ENCODE measurements at regions not wholly inside any gene's neighbourhood (a gene's known extent, or its start where the extent isn't known, plus 50 kb on each side); places are given as distances from the start of the nearest gene placed in this dataset.

DNA sequence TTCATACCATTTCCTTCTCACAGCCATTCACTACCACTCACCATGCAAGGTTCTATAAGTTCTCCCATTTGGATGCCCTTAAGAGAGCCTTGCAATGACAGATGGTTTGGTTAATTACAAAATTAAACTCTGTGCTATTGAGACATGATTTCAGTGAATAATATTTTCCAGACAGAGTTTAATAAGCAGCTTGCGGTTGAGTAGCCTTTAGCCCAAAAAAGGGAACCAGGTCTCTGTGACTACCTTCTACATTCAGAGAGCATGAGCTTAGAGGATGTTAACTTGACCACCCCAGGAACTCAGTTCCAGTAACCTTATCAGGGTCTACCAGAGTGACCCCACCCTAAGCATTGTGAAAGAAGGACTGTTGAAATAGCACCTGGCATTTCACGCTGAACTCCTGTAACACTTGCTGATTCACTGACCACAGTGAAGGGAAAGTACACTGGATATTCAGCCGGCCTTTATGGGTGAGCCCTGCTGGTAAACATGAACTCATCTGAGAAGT lies 1173.1 kb upstream of the ZEB2 start:
- H4K20me1 ChIP-seq (ENCODE audit: control insufficient read depth, insufficient read depth, insufficient read length) = no peaks in the 10 kb centered on the region
- H4K91ac ChIP-seq (ENCODE audit: insufficient read length, low read depth, low read length) = no peak overlapping the region
- H3K9me3 ChIP-seq (ENCODE audit: control insufficient read depth, low read depth, low read length) = no peaks in the 10 kb centered on the region
- H2BK15ac ChIP-seq (ENCODE audit: low read depth, low read length) = no peak overlapping the region
- H2AK5ac ChIP-seq (ENCODE audit: insufficient read length, low read length) = no peak overlapping the region
- no peaks in the 10 kb centered on the region for H3K27me3 Mint-ChIP-seq (ENCODE audit: low read depth)
- no peak overlapping the region for H3T11ph ChIP-seq (ENCODE audit: low read length)
- H3K4me1 Mint-ChIP-seq = peaks cover 2% of the 10 kb centered on the region in 2 experiments
- no CpG with 5 or more reads among the region's 3 CpGs for WGBS (ENCODE audit: extremely low coverage, insufficient read length, low lambda C conversion rate)
- H3K36me3 Mint-ChIP-seq (ENCODE audit: insufficient read depth in 1 of 3, low read depth in 3 of 3) = no peaks in the 10 kb centered on the region
- no peak overlapping the region for H3K4me3 Mint-ChIP-seq
- no peak overlapping the region for H3K27ac ChIP-seq (ENCODE audit: insufficient read length, low read depth, low read length)
- TF ChIP-seq, protein P1, sequence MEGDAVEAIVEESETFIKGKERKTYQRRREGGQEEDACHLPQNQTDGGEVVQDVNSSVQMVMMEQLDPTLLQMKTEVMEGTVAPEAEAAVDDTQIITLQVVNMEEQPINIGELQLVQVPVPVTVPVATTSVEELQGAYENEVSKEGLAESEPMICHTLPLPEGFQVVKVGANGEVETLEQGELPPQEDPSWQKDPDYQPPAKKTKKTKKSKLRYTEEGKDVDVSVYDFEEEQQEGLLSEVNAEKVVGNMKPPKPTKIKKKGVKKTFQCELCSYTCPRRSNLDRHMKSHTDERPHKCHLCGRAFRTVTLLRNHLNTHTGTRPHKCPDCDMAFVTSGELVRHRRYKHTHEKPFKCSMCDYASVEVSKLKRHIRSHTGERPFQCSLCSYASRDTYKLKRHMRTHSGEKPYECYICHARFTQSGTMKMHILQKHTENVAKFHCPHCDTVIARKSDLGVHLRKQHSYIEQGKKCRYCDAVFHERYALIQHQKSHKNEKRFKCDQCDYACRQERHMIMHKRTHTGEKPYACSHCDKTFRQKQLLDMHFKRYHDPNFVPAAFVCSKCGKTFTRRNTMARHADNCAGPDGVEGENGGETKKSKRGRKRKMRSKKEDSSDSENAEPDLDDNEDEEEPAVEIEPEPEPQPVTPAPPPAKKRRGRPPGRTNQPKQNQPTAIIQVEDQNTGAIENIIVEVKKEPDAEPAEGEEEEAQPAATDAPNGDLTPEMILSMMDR (conservative IDR thresholded peaks at IDR 0.05) = no peak
- H3K79me2 ChIP-seq (ENCODE audit: insufficient read depth, low read length) = no peaks in the 10 kb centered on the region
- no peaks in the 10 kb centered on the region for H3K27me3 ChIP-seq (ENCODE audit: insufficient read depth, low read length)
- no peak overlapping the region for H3K4me2 ChIP-seq (ENCODE audit: insufficient read depth, insufficient read length, low read length)
- H3K23ac ChIP-seq (ENCODE audit: insufficient read length, low read depth, low read length) = no peak overlapping the region
- H3K27ac Mint-ChIP-seq = no peak overlapping the region
- no peak for DNase-seq
- H3K56ac ChIP-seq (ENCODE audit: insufficient read length, low read depth, low read length) = no peak overlapping the region
- no peak overlapping the region for H2AFZ ChIP-seq (ENCODE audit: low read length)
- no peak overlapping the region for H2BK120ac ChIP-seq (ENCODE audit: low read depth, low read length, poor library complexity, severe bottlenecking)
- no peak overlapping the region for H3K4ac ChIP-seq (ENCODE audit: low read depth, low read length)
- no peaks in the 10 kb centered on the region for H3K23me2 ChIP-seq (ENCODE audit: insufficient read length, low read depth, low read length, poor library complexity, severe bottlenecking)
- no peak overlapping the region for H4K8ac ChIP-seq (replicated peaks; ENCODE audit: insufficient read length, low read depth, low read length)
- no peaks in the 10 kb centered on the region; the same call in 1 of the 2 replicates for H3K4me1 ChIP-seq (ENCODE audit: insufficient read depth, low read length)
- no peak overlapping the region for H4K5ac ChIP-seq (ENCODE audit: insufficient read length, low read depth, low read length)
- no peaks in the 10 kb centered on the region for H3K79me1 ChIP-seq (ENCODE audit: insufficient read depth, low read depth, low read length, poor library complexity, severe bottlenecking)
- H2BK5ac ChIP-seq (ENCODE audit: insufficient read length, low read length) = no peak overlapping the region
- no peak overlapping the region for H3K14ac ChIP-seq (ENCODE audit: insufficient read depth, low read length)
- H3K9me3 Mint-ChIP-seq = no peaks in the 10 kb centered on the region; a peak in 1 of 5 replicates
- no peak overlapping the region for H2BK12ac ChIP-seq (ENCODE audit: insufficient read length, low read depth, low read length)
- H3K9ac ChIP-seq (ENCODE audit: extremely low read depth, insufficient read length, low read length) = no peak overlapping the region
- H2BK20ac ChIP-seq (ENCODE audit: low read depth, low read length, poor library complexity, severe bottlenecking) = no peak overlapping the region
- H3K18ac ChIP-seq (ENCODE audit: insufficient read length, low read depth, low read length) = no peak overlapping the region
